Pancreas (tissue), 10 donors: ENCODE measurements at regions not wholly inside any gene's neighbourhood (a gene's known extent, or its start where the extent isn't known, plus 50 kb on each side); places are given as distances from the start of the nearest gene placed in this dataset.

ENCODE experiments used
- ATAC-seq, 4 donors: fragments of 200-7000 bp; cut with Tn5 transposase; one replicate each; pipeline versions ENCODE4 v1.8.0 to v1.9.1; 2020; ENCODE audit warnings: mild to moderate bottlenecking in 4 of 4, moderate library complexity in 4 of 4
- DNase-seq, 6 donors: peaks; one replicate each; pipeline ENCODE4 v3.0.0-alpha.2; 2020
- FAIRE-seq: peaks from 2 replicates; lab custom pipeline; 2012; peaks lifted over from hg19 to GRCh38; lab: Jason Lieb, UNC
- H3K27ac ChIP-seq, 4 donors: fragments of 200-600 bp; sonication (generic); 1 replicate in 3 of 4; 2 replicates in 1 of 4; pipeline versions ENCODE4 v1.5.0 to v1.8.0; 2020
- H3K27me3 ChIP-seq, 4 donors: fragments of 200-600 bp; one replicate each; pipeline ENCODE4 v1.8.0; 2021
- H3K36me3 ChIP-seq, 3 donors: fragments of 200-600 bp; sonication (generic) in 1 of 3; one replicate each; pipeline versions ENCODE4 v1.5.0 to v1.8.0; 2020 to 2021
- H3K4me1 ChIP-seq, 3 donors: fragments of 200-600 bp; one replicate each; pipeline ENCODE4 v1.8.0; 2021
- H3K4me3 ChIP-seq, 4 donors: fragments of 200-600 bp; sonication (generic) in 2 of 4; one replicate each; pipeline versions ENCODE4 v1.5.0 to v1.8.0; 2020 to 2021
- H3K9me3 ChIP-seq, 4 donors: fragments of 200-600 bp; one replicate each; pipeline ENCODE4 v1.8.0; 2021
- WGBS, 2 donors: extraction: QIAGEN DNeasy Blood & Tissue Kit; methylation state at CpG; one replicate each; pipeline ENCODE4 v1.1.7; 2013; 5-methylcytosine and 5-hydroxymethylcytosine counted together
- intact Hi-C, 3 donors: fragments of 100-400 bp; cut with DNase I; formaldehyde crosslinking; loops; one replicate each; pipeline versions ENCODE4 v1.11.1 to v1.14.2; 2022
- TF ChIP-seq, protein P1 (sequence below), 4 donors: fragments of 200-600 bp; sonication (generic) in 3 of 4; IDR thresholded peaks; one replicate each; pipeline versions ENCODE4 v1.5.0 to v1.8.0; 2021; ENCODE audit warnings: antibody characterized with exemption in 4 of 4
- donor health status: healthy with polysubstance abuse.
- donor health status: DM: no; HTN: no; CAD: no; lungs with moderate emphysema.
- donor health status: DM: no; HTN: no; CAD: no.
- donor health status: control.
- donor health status: control.
- donor health status: Bipolar disorder and iron deficiency.
- donor health status: DM: yes; HTN: yes; CAD: no.
- donor health status: DM: no; HTN: no; CAD: no.
- donor health status: DM: no; HTN: no; CAD: no.
- donor health status: DM: yes; HTN: yes; CAD: no.

DNA sequence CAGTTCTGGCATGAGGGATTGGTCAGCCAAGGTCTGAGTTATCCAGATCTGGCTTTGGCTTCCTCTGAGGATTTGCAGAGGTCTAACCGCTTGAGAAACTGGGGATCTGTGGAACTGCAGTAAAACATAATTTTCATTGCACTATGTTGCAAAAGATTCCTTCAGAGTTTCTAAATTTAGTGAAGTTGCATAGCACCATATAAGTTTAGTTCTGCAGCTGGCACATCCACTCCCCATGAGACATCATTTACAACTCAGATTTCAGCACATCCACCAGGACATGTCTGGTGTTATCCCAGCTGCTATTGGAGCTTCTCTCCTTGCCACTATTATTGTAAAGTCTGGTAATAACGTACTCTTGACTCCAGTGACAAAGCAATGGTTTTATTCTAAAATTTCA, 181.5 kb downstream of the CWF19L2 start:
- Histone ChIP-seq H3K4me3 (no peak overlapping the region), H3K27ac (no peak overlapping the region), H3K27me3 (no peaks in the 10 kb centered on the region), H3K9me3 (no peaks in the 10 kb centered on the region), H3K36me3 (no peaks in the 10 kb centered on the region), H3K4me1 (no peaks in the 10 kb centered on the region)
- intact Hi-C loops: no loop called here
- TF ChIP-seq, protein P1, sequence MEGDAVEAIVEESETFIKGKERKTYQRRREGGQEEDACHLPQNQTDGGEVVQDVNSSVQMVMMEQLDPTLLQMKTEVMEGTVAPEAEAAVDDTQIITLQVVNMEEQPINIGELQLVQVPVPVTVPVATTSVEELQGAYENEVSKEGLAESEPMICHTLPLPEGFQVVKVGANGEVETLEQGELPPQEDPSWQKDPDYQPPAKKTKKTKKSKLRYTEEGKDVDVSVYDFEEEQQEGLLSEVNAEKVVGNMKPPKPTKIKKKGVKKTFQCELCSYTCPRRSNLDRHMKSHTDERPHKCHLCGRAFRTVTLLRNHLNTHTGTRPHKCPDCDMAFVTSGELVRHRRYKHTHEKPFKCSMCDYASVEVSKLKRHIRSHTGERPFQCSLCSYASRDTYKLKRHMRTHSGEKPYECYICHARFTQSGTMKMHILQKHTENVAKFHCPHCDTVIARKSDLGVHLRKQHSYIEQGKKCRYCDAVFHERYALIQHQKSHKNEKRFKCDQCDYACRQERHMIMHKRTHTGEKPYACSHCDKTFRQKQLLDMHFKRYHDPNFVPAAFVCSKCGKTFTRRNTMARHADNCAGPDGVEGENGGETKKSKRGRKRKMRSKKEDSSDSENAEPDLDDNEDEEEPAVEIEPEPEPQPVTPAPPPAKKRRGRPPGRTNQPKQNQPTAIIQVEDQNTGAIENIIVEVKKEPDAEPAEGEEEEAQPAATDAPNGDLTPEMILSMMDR (IDR thresholded peaks at IDR 0.05): no peak
- DNase-seq: no peak
- FAIRE-seq: no peak
- ATAC-seq: no peak
- WGBS, 2 donors: 79 to 83% methylated on average over 2 of the region's 2 CpGs

DNA sequence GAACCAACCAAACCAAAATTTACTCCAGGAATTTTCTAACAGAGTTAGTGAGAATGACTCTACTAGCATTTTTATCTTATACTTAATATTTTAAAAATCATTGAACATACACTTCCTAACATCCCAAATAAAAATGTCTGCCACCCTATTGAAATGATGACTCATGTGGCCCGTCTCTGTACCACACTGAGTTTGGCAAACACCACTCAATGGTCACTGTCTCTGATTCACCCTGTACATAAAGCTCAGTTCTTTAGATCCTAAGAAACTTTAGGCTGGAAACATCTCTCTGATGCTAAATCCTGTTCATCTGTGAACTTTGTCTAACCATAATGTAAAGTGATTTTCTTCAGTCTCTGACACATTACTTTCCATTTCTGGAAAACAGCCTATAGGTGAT, 182.0 kb downstream of the CWF19L2 start:
- DNase-seq (no peak), ATAC-seq (no peak), FAIRE-seq (no peak)
- Histone ChIP-seq H3K4me1 (no peaks in the 10 kb centered on the region), H3K36me3 (no peaks in the 10 kb centered on the region), H3K9me3 (no peaks in the 10 kb centered on the region), H3K4me3 (no peak overlapping the region), H3K27me3 (no peaks in the 10 kb centered on the region), H3K27ac (no peak overlapping the region)
- WGBS, 2 donors: 71% methylated on average over 1 of the region's 1 CpG
- TF ChIP-seq, protein P1 (IDR thresholded peaks at IDR 0.05): no peak
- intact Hi-C loops: no loop called here

DNA sequence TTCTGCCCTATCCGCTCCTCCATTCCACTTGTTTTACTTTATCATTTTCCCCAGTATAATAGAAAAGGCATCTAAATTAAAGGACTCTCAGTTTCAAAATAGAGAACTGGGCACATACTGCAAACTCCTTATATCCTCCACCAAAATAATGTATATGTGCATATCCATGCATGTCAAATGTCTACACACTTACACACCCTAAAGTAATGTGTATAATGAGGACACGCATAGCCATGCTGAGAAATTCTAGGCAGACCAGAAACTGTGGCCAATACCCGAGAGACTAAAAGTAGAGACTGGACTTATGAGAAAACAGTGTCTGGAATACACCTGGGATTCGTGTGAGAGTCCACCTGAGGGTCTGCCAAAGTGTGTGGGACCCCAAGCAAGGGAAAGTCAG, 183.5 kb downstream of the CWF19L2 start:
- 78 to 85% methylated on average over 4 of the region's 4 CpGs for WGBS, 2 donors
- FAIRE-seq (no peak), ATAC-seq (no peak), DNase-seq (no peak)
- Histone ChIP-seq H3K27ac (no peak overlapping the region), H3K27me3 (no peaks in the 10 kb centered on the region), H3K4me1 (no peaks in the 10 kb centered on the region), H3K36me3 (no peaks in the 10 kb centered on the region), H3K4me3 (no peak overlapping the region), H3K9me3 (no peaks in the 10 kb centered on the region)
- intact Hi-C loops: no loop called here
- TF ChIP-seq, protein P1 (IDR thresholded peaks at IDR 0.05): no peak

DNA sequence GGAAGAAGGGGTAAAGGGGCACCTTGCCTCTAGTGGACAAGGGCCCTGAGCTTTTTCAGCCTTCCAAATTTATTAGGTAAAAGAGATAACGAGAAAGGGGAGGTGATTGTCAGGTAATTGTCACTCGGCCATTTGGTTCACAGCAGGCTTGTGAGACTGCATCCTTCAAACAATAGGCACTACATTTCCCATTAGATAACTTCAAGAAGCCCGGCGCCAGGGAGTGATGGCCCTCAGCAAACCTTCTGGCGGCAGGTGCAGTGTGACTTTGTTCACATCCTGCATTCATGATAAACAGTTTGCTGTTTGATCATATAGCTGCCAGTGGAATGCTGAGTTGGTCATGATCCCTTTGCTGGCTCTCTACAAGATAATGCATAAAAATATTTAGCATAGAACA, 185.1 kb downstream of the CWF19L2 start:
- TF ChIP-seq, protein P1 (IDR thresholded peaks at IDR 0.05): no peak
- H3K4me1 ChIP-seq: no peaks in the 10 kb centered on the region
- FAIRE-seq: no peak
- H3K4me3 ChIP-seq: no peak overlapping the region
- 66 to 85% methylated on average over 5 of the region's 5 CpGs for whole genome bisulfite sequencing, 2 donors
- no peak for ATAC-seq
- no peaks in the 10 kb centered on the region for H3K9me3 ChIP-seq
- intact Hi-C loops: no loop called here
- no peaks in the 10 kb centered on the region for H3K36me3 ChIP-seq
- no peaks in the 10 kb centered on the region for H3K27me3 ChIP-seq
- H3K27ac ChIP-seq: no peak overlapping the region
- DNase-seq: no peak

GRCh38 chr11:107271425-107271824, 186.2 kb downstream of the CWF19L2 start:
- ATAC-seq: no peak
- no peaks in the 10 kb centered on the region for H3K36me3 ChIP-seq
- TF ChIP-seq, protein P1 (IDR thresholded peaks at IDR 0.05): no peak
- no peaks in the 10 kb centered on the region for H3K27me3 ChIP-seq
- no peak for FAIRE-seq
- H3K27ac ChIP-seq: no peak overlapping the region
- H3K4me3 ChIP-seq: no peak overlapping the region
- no peaks in the 10 kb centered on the region for H3K4me1 ChIP-seq
- WGBS, 2 donors: 90 to 92% methylated on average over 7 of the region's 7 CpGs
- intact Hi-C loops: no loop called here
- H3K9me3 ChIP-seq: no peaks in the 10 kb centered on the region
- no peak for DNase-seq
